PC-3 (cell line): ENCODE measurements at regions not wholly inside any gene's neighbourhood (a gene's known extent, or its start where the extent isn't known, plus 50 kb on each side); places are given as distances from the start of the nearest gene placed in this dataset.

ENCODE experiments used
- CTCF ChIP-seq: fragments of 300-600 bp; sonication (generic); conservative IDR thresholded peaks from 2 replicates; pipeline ENCODE4 v1.5.1; 2017; ENCODE audit warnings: antibody characterized with exemption, low read depth, mild to moderate bottlenecking, low read length
- EZH2 ChIP-seq: fragments of 300-600 bp; sonication (generic); IDR thresholded peaks from one replicate; pipeline ENCODE4 v1.6.1; 2017; ENCODE audit warnings: antibody characterized with exemption, mild to moderate bottlenecking, low read length; ENCODE audit not compliant: unreplicated experiment
- EZH2phosphoT487 ChIP-seq: fragments of 300-600 bp; sonication (generic); IDR thresholded peaks from 2 replicates; pipeline ENCODE4 v1.6.1; 2018; ENCODE audit warnings: mild to moderate bottlenecking, antibody characterized with exemption, low read length, borderline replicate concordance

GRCh38 chr3:1723726-1724125, 374.9 kb upstream of the CNTN4 start:
- no peak for TF ChIP-seq CTCF
- no peak for TF ChIP-seq EZH2
- TF ChIP-seq EZH2phosphoT487: no peak
